ENCODE measurements at regions not wholly inside any gene's neighbourhood (a gene's known extent, or its start where the extent isn't known, plus 50 kb on each side); places are given as distances from the start of the nearest gene placed in this dataset.

DNA sequence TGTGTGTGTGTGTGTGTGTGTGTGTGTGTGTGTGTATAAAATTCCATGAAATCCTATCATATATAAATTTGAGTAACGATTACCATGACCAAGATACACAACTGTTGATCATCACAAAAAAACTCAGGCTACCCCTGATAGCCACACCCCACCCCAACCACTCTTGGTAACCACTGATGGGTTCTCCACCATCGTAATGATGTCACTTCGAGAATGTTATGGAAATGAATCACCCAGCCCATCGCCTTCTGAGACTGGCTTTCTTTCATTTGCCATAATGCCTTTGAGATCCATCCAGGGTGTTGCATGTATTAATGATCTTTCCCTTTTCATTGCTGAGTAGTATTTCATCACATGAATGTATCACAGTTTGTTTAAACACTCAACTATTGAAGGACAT is 496.0 kb downstream of the MIAT start:
- no peak for DNase-seq

DNA sequence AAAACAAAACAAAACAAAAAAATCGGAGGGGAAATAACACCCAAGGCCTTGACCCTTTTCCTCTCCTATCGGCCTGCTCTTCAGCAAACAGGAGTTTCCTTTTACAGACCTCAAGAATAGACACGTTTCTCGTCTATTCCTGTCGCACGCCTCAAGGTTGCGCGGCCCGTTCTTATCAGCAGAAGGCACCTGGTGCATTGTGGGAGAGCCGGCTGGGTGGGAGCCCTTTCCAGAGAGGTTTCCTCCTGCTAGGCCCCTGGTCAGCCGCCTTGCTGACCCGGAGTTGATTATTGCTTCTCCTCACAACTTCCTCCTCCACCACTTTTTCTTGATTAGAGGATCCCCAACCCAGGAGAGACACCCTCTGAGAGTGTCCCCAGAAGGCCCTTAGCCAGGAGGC is 497.3 kb downstream of the MIAT start:
- DNase-seq: peak; percentile 79

DNA sequence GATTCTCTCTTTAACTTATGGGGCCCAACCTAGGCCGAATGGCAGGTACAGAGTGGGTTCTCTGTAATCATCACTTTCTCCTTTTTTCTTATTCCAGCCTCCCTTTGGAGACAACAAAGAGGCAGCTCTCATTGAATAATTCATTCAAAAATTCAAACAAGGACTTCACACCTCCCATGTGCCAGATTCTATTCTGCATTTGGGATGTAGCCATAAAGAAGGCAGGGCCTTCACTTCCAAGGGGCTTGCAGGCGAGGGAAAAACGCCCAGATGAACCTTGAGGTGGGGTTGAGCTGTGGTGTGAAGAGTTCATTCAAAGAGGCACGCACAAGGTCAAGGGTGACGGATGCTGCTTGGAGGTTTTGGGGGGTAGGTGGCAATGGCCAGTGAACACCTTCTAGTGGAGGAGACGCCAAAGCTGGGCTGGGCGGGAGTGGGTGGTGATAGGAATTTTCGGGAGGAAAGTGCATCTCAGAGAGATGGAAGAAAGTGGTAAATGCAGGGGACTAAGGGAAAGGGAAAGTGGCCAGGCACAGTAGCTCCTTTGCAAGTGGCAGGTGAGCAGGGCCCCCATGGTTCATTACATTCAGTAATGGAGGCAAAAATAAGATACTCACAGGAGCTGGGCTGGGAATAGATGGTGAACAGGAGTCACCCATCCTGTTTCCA is 499.6 kb downstream of the MIAT start:
- no peak for DNase-seq

DNA sequence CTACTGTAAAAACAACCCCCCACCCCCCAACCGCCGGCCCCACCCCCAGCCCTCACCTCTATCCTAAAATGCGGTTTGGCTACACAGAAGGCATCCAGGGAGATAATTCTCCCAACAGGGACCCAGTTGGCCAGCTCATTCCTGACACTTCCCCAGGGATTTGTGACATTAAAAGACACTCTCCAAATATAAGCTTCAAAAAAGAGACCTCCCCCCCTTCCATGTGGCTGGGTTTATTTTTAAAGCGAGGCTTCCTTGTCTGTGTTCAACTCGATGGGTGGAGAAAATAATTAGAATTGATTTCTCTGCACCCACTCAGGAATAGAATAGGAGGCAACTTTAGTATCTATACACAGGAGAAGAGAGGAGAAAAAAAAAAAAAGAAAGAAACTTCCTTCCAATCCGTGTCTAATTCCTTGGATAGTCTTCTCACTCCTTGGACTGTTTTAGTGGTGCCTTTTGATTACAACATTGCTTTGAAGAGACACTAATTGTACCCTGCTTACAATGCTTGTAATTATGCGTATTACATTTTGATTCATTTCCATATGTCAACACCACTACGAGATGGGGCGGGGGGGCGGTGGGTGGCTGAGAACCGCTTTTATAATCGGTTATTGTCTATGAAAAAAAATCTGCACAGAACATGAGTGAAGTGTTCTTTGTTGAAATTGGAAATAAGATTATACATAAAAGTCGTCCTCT is 500.4 kb downstream of the MIAT start:
- DNase-seq: no peak

DNA sequence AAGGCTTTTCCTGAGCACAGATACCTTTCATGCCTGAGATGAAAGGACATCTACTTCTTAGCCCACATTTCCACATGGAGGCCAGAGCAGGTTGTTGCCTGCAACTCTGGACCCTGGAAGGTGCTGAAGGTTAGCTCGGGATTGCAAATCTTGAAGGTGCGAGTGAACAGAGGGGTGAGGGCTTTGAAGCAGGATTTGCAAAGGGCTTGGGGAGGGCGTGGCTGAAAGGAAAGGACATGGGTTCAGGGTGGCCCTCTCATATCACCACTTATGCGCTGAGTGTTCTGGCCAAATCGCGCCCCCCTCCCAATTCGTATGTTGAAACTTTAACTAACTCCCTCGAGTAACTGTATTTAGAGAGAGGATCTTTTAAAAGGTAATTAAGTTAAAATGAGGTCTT is 501.6 kb downstream of the MIAT start:
- no peak for DNase-seq

DNA sequence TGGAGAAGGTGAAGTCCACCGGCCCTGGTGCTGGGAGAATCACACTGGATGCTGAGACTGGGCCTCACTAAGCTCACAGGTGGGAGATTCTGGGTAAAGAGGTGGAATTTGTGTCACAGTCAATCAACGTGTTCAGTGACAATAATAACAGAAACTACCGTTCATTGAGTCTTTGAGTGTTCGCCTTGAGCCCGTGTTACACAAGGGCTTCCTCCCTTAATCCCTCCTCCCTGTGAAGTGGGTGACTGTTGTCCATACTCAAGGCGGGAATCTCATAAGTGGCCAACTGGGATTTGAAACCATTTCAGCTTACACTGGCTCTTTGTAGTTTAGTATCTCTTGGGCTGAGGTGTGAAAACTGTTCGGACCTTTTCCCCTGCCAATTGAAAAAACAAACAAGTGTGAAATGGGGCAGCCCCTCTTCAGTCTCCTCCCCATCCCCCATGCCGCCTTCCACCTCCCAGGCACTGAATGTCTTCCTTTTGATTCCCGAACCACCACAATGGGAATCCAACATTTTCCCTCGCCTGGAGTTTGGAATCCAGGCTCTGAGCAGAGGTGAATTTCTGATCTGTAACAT is 502.4 kb downstream of the MIAT start:
- no peak for DNase-seq

DNA sequence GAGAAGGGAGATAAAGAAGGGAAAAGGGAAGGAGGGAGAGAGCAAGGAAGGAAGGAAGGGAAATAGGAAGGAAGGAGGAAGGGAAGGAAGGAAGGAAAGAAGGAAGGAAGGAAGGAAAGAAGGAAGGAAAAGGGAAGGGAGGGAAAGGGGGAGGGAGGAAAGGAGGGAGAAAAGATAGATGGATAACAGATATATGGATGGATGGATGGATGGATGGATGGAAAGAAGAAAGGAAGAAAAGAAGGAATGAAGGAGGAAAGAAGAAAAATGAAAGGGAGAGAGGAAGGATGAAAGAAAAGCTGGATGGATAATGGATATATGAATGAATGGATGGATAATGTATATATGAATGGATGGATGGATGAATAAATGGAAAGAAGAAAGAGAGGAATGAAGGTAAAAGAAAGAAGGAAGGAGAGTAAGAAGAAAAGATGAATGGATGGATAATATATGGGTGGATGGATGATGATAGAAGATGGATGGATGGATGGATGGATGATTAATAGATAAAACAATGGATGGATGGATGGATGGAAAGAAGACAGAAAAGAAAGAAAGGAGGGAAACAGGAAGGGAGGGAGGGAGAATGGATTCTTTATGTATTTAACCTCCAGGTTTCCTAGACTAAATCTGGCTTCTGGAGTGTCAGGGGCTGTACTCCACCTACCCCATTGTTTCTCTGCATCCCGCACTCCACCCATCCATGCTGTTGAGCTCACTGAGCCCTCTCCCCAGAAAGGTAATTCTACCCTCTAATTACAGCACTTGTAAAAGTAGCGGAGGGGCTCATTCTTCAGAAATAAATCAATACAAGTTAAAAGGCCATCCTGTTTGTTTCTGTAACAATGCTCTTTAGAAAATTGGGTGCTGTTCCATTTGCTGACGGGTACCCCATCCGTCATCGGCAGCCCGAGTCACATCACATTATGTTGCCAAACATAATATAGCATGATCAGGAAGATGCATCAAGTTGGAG is 506.1 kb downstream of the MIAT start:
- DNase-seq: no peak

DNA sequence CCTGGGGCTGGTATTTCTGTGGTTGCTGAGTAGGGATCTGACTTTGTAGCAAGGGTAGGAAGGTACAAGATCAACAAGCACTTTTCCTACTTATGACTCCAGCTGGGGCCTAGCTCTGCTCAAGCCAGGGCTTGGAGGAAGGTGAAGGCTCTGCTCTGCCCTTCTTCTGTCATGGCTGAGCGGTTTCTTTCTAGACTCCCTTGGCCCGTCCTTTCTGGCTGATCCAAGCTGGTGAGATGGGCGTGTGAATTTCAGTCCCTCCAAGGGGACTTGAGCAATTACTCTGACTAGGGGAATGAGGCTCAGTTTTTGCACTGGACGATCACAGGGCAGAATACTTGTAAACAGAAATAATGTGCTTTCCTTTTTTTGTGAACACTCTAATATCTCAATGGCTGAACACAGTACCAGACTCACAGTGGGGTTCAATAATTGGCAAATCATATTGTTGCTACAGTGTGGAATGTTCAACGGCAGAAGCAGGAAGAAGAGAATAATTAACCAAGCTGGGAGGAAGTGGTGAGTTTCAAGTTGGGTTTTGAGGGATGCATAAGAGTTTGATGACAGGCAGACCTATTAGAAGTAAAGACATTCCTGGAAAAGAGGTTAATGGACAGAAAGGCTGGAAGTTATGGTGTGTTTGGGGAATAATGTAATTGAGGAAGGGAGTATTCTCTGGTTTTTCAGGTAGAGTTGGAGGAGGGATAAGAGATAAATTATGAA is 507.6 kb downstream of the MIAT start:
- no peak for DNase-seq

DNA sequence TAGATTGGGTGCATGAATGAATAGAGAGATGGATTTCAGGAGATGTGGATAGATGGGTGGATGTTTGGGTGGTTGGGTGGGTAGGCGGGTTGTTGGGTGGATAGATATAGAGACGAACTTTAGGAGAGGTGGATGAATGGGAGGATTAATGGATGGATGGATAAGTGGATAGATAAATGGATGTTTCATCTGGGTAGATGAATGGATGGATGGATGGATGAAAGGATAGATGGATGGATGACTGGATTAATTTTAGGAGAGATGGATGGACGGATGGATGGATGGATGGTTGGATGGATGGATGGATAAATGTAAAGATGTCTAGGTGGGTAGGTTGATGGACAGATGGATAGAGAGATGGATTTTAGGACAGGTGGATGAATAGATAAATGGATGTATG is 511.3 kb downstream of the MIAT start:
- DNase-seq: no peak

DNA sequence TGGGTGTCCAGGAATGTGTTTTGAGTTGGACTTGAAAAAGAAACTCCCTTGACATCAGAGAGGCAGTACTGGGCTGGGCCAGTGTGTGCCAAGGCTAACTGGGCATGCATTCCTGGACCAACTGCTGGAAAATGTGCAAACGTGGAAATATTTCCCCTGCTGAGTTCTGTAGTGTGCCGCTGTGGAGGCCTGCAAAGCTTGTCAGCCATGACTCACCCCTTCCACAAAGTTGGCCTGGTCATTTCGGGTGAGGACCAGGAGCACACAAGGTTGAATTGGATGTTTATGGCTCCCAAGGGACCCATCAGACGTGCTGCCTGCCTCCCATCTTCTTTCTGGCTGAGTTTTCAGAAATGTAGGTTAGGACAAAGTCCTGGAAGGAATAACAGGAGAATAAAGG is 513.1 kb downstream of the MIAT start:
- DNase-seq: no peak

DNA sequence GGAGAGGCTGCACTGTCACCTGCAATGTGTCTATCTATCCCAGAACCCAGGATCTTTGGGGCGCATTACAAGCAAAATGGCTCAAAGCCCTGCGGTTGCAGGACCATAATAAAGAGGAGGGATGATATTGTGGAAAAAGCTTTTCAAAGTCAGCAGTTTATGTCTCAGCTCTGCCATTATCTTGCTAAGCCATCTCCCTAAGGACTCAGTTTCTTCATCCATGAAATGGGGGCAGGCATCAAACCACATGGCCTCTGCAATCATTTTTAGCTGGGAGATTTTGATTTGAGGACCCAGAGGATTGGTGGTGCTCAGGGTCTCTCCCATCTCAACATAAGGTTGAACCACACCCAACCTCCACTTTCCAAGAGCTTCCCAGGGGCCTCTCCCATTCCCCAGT is 513.8 kb downstream of the MIAT start:
- no peak for DNase-seq

DNA sequence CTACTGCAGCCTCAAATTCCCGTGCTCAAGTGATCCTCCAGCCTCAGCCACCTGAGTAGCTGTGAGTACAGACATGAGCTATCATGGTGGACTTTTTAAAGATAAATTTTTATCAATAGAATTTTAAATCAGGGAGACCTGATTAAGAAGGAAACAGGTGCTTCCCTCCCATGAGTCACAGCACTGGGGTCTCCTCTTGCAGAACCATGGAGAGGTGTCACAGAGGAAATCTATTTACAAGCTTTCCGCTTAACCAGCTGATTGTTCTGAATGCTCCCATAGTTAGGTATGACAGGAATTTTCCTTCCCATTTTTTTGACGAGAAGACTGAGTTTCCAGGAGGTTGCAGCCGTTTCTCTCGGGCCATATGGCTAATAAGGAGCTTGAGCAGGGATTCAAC is 516.1 kb downstream of the MIAT start:
- no peak for DNase-seq

DNA sequence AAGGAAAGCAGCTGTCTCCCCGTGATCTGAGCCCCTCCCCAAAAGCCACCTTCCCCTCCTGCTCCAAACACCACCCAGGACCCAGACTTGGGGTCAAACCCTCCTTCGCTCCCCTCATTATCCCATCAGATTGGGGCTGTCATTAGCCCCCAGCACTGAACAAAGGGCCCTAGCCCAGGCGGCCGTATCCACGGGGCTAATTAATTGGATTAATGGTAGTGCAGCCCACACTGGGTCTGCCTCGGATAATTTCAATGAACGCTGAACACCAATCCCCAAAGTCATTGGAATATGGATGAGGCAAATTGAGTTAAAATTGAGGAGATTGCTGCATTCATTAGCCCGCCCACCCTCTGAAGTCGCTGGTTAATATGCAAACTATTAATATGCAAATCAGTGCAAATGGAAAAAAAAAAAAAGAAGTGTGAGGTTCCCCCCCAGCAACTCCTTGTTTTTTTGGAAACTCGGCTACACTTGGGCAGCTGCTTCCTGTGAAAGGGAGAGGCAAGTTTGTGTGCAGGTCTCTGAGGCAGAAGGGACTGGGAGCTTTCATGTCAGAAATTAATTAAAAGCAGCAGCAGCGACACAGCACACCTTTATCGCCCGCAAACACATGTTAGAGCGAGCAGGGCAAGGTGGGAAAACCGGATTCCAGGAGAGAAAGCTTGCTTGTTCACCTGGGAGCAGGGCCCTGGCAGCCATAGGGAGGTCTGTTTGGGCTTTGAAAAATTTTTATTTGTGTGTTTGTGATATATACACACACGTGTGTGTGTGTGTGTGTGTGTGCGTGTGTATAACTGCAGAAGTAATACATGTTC is 517.8 kb downstream of the MIAT start:
- DNase-seq: no peak

DNA sequence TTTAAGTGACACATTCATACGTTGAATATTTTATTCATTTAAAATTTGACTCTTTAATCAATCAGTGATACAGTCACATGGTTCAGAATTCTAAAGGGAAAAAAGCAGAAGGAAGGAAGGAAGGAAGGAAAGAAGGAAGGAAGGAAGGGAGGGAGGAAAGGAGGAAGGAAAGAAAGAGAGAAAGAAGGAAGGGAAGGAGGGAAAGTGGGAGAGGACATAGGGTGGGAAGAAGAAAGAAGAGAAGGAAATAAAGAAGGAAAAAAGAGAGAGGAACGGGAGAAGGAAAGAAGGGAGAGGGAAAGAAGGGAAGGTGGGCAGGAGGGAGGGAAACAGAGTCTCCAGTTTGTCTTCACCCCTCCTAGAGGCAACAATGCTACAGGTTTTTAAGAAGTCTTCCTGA is 518.6 kb downstream of the MIAT start:
- DNase-seq: no peak

DNA sequence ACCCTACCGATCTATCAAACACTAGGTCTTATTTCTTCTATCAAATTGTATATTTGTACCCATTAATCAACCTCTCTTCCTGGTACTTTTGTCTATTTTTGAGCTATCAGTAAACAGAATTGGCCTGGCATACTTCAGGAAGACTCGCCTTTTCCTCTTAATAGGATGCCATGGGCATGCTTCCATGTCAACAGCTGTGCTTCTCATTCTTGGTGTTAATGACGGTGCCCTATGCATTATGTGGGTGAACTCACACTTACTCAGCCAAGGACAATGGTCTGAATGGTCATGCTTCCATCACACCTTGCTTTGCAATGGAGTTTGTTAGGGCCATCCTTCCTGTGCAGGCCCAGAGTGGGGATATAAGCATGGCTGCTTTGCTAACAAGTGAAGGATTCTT is 521.8 kb downstream of the MIAT start:
- DNase-seq: no peak

DNA sequence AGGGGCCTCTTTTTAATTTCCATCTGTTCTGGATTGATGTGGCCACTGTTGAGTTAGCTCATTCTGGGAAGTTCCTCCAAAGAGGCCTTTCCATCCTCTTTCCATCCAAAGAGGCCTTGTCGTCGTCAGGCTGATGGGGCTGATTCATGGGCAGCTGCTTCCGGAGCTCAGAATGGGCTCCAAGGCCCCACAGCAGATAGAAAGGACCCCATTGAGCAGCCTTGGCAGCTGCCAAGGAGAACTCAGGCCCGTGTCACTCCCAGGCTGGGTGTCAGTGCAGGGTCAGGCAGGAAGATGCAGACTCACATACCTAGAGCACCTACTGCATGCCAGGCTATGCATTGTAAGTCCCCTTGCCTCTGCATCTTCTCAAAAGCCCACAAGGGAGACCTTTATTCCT is 524.1 kb downstream of the MIAT start:
- DNase-seq: no peak

DNA sequence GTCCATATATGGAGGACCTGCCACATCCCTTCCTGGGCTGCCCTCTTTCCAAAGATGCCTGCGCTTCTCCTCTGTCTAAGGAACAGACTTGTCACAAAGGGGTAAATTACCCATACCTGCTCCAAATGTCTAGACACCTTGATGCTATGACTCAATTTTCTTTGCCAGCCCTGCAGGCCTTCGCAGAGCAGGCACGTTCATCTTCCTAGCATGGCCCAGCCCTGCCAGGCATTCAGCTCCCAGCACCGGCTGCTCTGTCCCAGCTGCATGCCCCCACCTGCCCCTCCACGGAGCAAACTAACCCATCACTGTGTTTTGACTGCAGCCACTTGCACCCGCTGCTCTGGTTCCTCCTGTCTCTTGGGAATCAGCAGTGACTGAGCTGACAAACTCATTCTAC is 526.1 kb downstream of the MIAT start:
- no peak for DNase-seq

DNA sequence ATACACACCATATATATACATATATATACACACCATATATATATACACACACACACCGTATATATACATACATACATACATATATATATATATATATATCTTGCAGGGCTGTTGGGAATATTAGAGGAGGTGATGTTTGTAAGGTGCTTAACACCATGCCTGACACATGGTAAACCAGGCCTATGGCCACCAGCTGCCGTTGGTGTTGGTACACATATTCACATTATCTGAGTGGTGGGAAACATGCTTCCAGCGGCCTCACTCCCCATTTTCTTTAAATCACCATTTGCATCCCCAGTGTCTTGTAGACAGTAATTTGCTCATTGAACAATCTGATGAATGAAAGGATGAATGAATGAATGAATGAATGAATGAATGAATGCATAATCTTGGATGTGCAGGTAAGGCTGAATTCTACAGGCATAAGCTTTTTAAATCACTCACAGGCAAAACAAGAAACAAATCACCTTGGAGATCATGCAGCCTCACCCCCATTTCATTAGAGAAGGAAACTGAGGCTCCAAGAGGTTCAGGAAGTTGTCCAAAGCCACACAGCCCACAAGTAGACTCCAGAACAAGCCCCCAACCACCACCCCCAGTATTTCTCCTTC is 527.8 kb downstream of the MIAT start:
- no peak for DNase-seq

DNA sequence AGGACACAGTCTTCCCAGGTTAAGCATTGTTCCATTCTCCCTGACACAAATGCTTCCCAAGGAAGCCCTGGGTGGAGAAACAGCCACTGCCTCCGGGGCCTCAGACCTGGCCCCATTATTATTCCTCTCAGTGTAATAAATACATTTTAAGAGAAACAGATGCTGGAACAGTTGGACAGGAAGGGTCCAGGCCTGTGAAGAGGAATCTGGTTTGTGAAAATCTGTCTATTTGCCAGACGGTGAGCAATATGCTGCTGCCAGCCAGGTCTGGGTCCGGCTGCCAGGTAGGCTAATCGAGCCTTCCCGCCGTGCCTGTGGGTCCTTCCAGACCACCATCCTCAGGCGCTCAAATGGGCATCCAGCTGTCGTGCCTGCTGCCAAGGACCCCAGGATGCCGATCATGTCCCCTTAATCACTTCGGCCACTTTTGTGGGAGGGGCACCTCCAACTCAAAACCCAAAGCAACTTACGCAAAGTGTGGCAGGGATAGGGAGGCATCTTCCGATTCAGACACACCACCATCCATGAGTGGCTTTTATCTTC is 528.4 kb downstream of the MIAT start:
- DNase-seq: no peak

DNA sequence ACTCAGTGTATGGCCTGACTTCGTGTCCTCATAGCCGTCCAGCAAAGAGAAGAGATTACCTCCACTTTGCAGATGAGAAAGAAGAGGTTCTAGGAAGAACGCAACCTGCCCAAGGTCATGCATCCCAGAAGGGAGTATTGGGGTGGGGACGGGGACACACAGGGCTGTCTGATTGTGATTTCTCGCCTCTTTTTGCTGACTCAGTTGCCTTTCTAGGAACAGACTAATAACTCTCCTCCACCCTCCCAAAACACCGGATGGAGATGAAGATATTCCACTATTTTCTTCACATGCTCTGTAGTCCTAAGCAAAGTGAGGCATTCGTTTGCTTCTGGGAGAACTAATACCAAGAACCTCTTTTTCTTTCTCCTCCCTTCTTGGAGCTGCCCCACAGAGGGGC is 529.3 kb downstream of the MIAT start:
- no peak for DNase-seq

All from hematopoietic multipotent progenitor cell treated with erythropoietin and hydrocortisone succinate and interleukin-3 and kit ligand, for 6 days (in vitro differentiated cells).